Vagina (tissue), 2 donors: ENCODE measurements at regions not wholly inside any gene's neighbourhood (a gene's known extent, or its start where the extent isn't known, plus 50 kb on each side); places are given as distances from the start of the nearest gene placed in this dataset.

Experiments used
- DNase-seq, 2 donors: peaks; one replicate each; pipeline ENCODE4 v3.0.0-alpha.2; 2017; ENCODE audit errors: extremely low spot score in 2 of 2
- H3K27ac ChIP-seq: fragments of 200-600 bp; sonication (generic); one replicate; pipeline ENCODE4 v1.5.1; 2019
- H3K27me3 ChIP-seq: fragments of 200-600 bp; sonication (generic); one replicate; pipeline ENCODE4 v1.5.1; 2019
- H3K36me3 ChIP-seq, 2 donors: fragments of 200-600 bp; sonication (generic); one replicate each; pipeline ENCODE4 v1.5.1; 2017 to 2019
- H3K4me1 ChIP-seq: fragments of 200-600 bp; sonication (generic); one replicate; pipeline ENCODE4 v1.5.1; 2019
- H3K4me3 ChIP-seq, 2 donors: fragments of 200-600 bp; sonication (generic); 1 replicate in 1 of 2; 2 replicates in 1 of 2; pipeline ENCODE4 v1.5.1; 2016 to 2019
- H3K9me3 ChIP-seq: fragments of 200-600 bp; sonication (generic); one replicate; pipeline ENCODE4 v1.5.1; 2019
- CTCF ChIP-seq, 3 experiments: fragments of 450-650 bp in 2 of 3; fragments of 200-600 bp in 1 of 3; sonication (generic) in 1 of 3; IDR thresholded peaks; one replicate each; pipeline ENCODE4 v1.5.1; 2017 to 2019; ENCODE audit warnings: antibody characterized with exemption in 3 of 3, mild to moderate bottlenecking in 2 of 3, moderate library complexity in 2 of 3
- POLR2A ChIP-seq, 2 donors: fragments of 450-650 bp; IDR thresholded peaks; one replicate each; pipeline ENCODE4 v1.6.1; 2017; ENCODE audit warnings: antibody characterized with exemption in 2 of 2, mild to moderate bottlenecking in 2 of 2, moderate library complexity in 2 of 2
- POLR2AphosphoS5 ChIP-seq, 2 donors: sonication (generic); formaldehyde crosslinking; IDR thresholded peaks; one replicate each; pipeline ENCODE4 v1.9.0; 2017; ENCODE audit warnings: antibody characterized with exemption in 2 of 2, mild to moderate bottlenecking in 2 of 2, low read depth in 1 of 2; ENCODE audit not compliant: insufficient read depth in 1 of 2
- intact Hi-C: fragments of 100-400 bp; cut with DNase I; formaldehyde crosslinking; loops from one replicate; pipeline ENCODE4 v1.15.1; 2023

GRCh38 chr16:55408661-55409060, 70.3 kb upstream of the MMP2 start:
- intact Hi-C loops: no loop called here
- Histone ChIP-seq H3K36me3 (no peaks in the 10 kb centered on the region), H3K4me1 (no peaks in the 10 kb centered on the region), H3K27ac (no peak overlapping the region), H3K4me3 (no peak overlapping the region), H3K27me3 (no peaks in the 10 kb centered on the region), H3K9me3 (no peaks in the 10 kb centered on the region)
- no peak for TF ChIP-seq CTCF (IDR thresholded peaks at IDR 0.05)
- TF ChIP-seq POLR2AphosphoS5 (IDR thresholded peaks at IDR 0.05; ENCODE audit: insufficient read depth in 1 of 2, low read depth in 1 of 2): no peak
- TF ChIP-seq POLR2A (IDR thresholded peaks at IDR 0.05): no peak
- no peak for DNase-seq

- H3K4me3 ChIP-seq: no peak overlapping the region
- H3K9me3 ChIP-seq: no peaks in the 10 kb centered on the region
- no peaks in the 10 kb centered on the region for H3K27me3 ChIP-seq
- H3K36me3 ChIP-seq: no peaks in the 10 kb centered on the region
- intact Hi-C loops: no loop called here
- H3K27ac ChIP-seq: no peak overlapping the region
- TF ChIP-seq CTCF (IDR thresholded peaks at IDR 0.05) (no peak), POLR2AphosphoS5 (IDR thresholded peaks at IDR 0.05; ENCODE audit: insufficient read depth in 1 of 2, low read depth in 1 of 2) (no peak), POLR2A (IDR thresholded peaks at IDR 0.05) (no peak)
- no peaks in the 10 kb centered on the region for H3K4me1 ChIP-seq
- DNase-seq: no peak
These were observed 67.8 kb upstream of the MMP2 start for GRCh38 chr16:55411231-55411630.

GRCh38 chr16:55418586-55418985, 60.4 kb upstream of the MMP2 start:
- DNase-seq: no peak
- intact Hi-C loops: no loop called here
- TF ChIP-seq CTCF (IDR thresholded peaks at IDR 0.05): no peak
- TF ChIP-seq POLR2AphosphoS5 (IDR thresholded peaks at IDR 0.05; ENCODE audit: insufficient read depth in 1 of 2, low read depth in 1 of 2): no peak
- TF ChIP-seq POLR2A (IDR thresholded peaks at IDR 0.05): no peak

GRCh38 chr16:55421226-55421625, 57.8 kb upstream of the MMP2 start:
- no peak overlapping the region for H3K4me3 ChIP-seq
- no peak for TF ChIP-seq POLR2AphosphoS5 (IDR thresholded peaks at IDR 0.05; ENCODE audit: insufficient read depth in 1 of 2, low read depth in 1 of 2)
- TF ChIP-seq CTCF (IDR thresholded peaks at IDR 0.05): no peak
- no peak for TF ChIP-seq POLR2A (IDR thresholded peaks at IDR 0.05)
- intact Hi-C loops: no loop called here
- H3K4me1 ChIP-seq: no peaks in the 10 kb centered on the region
- H3K27ac ChIP-seq: no peak overlapping the region
- no peak for DNase-seq
- H3K27me3 ChIP-seq: no peaks in the 10 kb centered on the region
- no peaks in the 10 kb centered on the region for H3K9me3 ChIP-seq
- no peaks in the 10 kb centered on the region for H3K36me3 ChIP-seq

More at GRCh38 chr16:55418586-55418985, 60.4 kb upstream of the MMP2 start:
- H3K36me3 ChIP-seq: no peaks in the 10 kb centered on the region
- no peak overlapping the region for H3K27ac ChIP-seq
- H3K4me1 ChIP-seq: no peaks in the 10 kb centered on the region
- no peak overlapping the region for H3K4me3 ChIP-seq
- H3K9me3 ChIP-seq: no peaks in the 10 kb centered on the region
- no peaks in the 10 kb centered on the region for H3K27me3 ChIP-seq

GRCh38 chr16:55426865-55427484, 52.0 kb upstream of the MMP2 start:
- Histone ChIP-seq H3K4me3 (no peak overlapping the region), H3K27ac (no peak overlapping the region), H3K27me3 (no peaks in the 10 kb centered on the region), H3K9me3 (no peaks in the 10 kb centered on the region), H3K36me3 (no peaks in the 10 kb centered on the region), H3K4me1 (no peaks in the 10 kb centered on the region)
- TF ChIP-seq POLR2AphosphoS5 (IDR thresholded peaks at IDR 0.05; ENCODE audit: insufficient read depth in 1 of 2, low read depth in 1 of 2): no peak
- no peak for TF ChIP-seq POLR2A (IDR thresholded peaks at IDR 0.05)
- TF ChIP-seq CTCF (IDR thresholded peaks at IDR 0.05): no peak
- intact Hi-C loops: no loop called here
- DNase-seq: no peak
